Occipital lobe (tissue), 1 donor: ENCODE measurements at regions not wholly inside any gene's neighbourhood (a gene's known extent, or its start where the extent isn't known, plus 50 kb on each side); places are given as distances from the start of the nearest gene placed in this dataset.
"Not testable (repeated sequence)": the region's sequence is repeated elsewhere in the genome, so short reads cannot be mapped to it uniquely, and the experiment has no call there.

Experiments
- DNase-seq: peaks from one replicate; lab custom pipeline; 2025; lab: John Stamatoyannopoulos, UW

DNA sequence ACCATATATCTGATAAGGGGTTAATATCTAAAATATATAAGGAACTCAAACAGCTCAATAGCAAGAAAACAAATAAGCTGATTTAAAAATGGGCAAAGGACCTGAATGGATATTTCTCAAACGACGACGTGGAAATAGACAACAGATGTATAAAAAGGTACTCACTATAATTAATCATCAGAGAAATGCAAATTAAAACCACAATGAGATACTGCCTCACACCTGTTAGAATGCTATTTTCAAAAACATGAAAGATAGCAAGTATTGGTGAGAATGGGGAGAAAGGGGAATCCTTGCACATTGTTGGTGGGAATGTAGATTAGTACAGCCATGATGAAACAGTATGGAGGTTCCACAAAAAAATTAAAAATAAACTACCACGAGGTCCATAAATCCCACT is 163.2 kb downstream of the DKK1 start:
- DNase-seq, result no peak

DNA sequence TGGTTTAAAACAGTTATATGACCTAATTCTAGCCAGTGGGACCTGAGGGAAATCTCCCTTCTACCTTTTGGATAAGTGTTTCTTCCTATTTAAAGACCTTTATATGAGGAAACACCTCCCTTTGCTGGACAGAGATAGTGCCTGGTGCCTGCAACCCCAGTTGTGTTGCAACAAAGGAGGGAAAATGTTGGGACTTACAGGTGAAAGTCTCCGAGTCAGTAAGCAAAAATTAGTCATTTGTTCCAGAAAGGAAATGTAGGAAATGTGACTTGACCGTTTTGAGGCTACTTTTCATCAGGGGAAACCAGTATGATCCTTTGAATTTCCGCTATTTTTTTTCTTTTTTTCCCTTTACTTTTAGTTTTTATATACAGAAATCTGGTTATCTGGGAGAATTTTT is 165.5 kb downstream of the DKK1 start:
- DNase-seq, result no peak

DNA sequence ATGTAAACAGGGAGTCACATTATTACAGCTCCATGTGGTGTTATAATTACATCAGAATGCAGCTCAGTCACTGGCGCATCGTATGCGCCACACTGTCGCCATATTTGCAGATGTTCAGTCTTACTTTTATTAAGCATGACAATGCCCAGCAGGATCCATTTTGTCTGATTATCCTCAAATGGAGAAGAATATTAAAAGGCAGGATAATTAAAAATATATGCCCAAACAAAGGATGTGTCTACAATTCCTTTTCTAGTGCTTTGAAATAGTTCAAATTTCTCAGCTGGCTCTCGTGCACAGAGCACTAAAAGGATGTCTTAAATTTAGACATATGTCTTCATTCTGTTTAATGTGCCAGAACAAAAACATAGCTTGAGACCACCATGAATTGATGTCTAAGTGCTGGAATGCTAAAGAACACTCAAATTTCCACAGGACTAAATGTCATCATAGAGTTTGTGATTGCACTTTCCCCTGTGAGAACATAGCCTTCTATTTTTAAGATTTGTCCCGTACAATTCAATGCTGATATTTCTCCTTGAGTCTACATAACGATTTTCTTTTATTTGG is 168.0 kb downstream of the DKK1 start:
- DNase-seq, result no peak

DNA sequence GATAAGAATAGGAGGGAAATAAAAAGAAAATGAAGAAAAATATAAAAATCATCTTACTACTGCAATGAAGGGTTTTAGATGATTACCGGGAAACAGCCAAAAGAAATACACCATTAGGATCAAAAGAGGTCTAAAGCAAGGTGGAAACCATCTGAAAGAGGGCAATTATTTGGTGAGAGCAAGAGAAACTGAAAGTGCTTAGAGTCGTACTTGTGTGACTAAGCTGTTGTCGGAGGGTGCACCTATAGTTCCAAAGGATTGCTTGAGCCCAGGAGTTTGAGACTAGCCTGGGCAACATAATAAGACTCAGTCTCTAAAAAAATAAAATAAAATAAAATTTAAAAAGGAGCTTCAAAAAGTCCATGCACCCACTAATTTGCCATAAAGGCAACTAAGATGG is 169.5 kb downstream of the DKK1 start:
- no peak for DNase-seq

GRCh38 chr10:52484206-52485065 is 170.4 kb downstream of the DKK1 start:
- DNase-seq, result no peak

DNA sequence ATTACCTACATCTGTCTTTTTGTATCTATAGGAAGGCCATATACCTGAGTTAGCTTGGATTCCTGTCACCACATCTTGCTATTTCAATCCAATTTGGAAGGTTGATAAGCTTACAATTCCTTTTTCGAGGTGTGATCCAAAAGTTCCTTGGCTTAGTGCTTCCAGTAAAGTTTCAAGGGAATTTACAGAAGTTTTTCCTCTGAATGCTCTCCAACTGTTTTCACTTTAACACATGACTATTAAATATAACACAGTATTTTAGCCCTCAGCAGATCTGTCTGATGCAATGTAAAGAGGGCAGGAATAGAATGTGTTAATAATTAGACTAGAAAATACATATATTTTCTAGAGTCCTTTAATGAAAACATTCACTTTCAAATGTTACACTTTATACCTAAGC is 171.4 kb downstream of the DKK1 start:
- no peak for DNase-seq

GRCh38 chr10:52486840-52487611 is 172.9 kb downstream of the DKK1 start:
- no peak for DNase-seq

DNA sequence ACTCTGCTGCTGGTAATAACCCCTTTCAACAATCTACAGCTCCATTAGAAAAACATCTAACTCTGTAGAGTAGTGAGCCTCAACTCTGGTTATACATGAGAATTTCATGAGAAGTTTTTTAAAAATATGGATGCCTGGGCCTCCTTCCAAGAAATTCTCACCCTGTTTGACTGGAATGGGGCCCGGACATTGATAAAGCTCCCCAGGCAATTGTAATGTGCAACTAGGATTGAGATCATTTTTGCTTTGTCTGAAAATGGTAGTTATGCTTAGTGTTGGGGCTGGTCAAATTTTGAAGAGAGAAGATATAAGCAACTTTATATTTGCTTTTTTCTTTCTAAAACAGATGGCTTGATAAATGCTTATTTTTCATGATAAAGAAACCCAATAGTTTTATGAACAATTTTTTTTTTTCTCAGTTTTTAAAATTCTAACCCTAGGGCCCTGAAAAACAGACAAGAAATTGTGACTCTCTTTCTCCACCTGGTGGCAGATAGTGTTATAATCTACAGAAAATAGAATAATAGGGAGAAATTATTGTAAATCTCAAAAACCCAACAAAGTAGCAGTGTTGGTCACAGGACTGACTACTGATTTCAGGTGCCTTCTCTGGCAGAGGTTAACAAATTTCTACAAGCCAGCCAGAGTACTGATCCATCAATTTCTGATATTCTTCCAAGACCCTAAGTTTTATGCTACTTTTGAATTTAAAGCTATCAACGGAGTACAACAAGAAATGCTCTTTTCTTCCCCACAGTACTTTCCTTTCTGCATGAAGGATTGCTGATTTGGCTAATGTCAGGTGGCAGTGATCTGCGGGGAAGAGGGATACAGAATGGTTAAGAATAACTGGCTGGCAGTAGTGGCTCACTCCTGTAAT is 174.8 kb downstream of the DKK1 start:
- no peak for DNase-seq

DNA sequence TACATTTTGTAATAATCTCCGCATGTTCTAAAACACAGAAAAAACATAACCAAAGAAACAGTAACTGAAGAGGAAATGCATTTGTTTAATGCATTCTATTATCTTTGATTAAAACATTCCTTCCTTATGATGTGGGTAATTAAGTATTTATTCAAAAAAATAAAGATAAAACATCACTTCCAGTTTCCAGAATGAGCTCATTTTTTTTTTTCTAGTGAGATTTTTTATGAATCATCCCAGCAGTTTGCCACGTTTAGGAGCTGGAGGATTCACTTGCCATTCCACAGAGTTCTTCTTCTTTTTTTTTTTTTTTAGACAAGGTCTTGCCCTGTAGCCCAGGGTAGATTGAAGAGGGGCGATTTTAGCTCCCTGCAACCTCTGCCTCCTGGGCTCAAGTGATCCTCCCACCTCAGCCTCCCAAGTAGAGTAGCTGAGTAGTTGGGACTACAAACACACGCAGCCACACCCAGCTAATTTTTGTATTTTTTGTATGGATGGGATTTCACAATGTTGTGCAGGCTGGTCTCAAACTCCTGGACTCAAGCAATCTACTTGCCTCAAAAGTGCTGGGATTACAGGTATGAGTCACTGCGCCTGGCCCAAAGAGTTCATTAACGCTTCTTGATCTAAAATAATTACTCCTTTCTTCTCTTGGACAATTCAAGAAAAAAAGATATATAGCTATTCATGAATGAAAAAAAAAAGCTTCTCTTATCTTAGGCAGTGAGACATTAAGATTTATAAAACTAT is 177.3 kb downstream of the DKK1 start:
- no peak for DNase-seq

GRCh38 chr10:52499281-52499680 is 185.2 kb downstream of the DKK1 start:
- no peak for DNase-seq

GRCh38 chr10:52500476-52500875 is 186.4 kb downstream of the DKK1 start:
- DNase-seq, result no peak

GRCh38 chr10:52502237-52502636 is 188.2 kb downstream of the DKK1 start:
- DNase-seq, result no peak

DNA sequence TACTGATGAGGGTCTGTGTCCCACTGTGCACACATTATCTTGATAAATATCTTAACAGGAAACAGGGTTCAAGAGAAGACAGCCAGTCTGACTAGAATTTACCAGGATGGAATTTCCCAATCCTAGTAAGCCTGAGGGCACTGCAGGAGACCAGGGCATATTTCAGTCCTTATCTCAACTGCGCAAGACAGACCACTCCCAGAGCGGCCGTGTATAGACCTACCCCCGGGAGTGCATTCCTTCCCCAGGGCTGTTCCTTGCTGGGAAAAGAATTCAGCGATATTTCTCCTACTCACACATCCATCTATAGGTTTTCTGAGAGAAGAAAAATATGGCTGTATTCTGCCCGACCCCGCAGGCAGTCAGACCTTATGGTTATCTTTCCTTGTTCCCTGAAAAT is 191.3 kb downstream of the DKK1 start:
- DNase-seq, result not testable (repeated sequence)

GRCh38 chr10:52514481-52514880 is 200.4 kb downstream of the DKK1 start:
- no peak for DNase-seq

GRCh38 chr10:52517012-52517411 is 202.9 kb downstream of the DKK1 start:
- no peak for DNase-seq

- no peak for DNase-seq
Measured at GRCh38 chr10:52523696-52524095, 209.6 kb downstream of the DKK1 start.

- DNase-seq, result no peak
Measured at GRCh38 chr10:52525761-52526160, 211.7 kb downstream of the DKK1 start.

DNA sequence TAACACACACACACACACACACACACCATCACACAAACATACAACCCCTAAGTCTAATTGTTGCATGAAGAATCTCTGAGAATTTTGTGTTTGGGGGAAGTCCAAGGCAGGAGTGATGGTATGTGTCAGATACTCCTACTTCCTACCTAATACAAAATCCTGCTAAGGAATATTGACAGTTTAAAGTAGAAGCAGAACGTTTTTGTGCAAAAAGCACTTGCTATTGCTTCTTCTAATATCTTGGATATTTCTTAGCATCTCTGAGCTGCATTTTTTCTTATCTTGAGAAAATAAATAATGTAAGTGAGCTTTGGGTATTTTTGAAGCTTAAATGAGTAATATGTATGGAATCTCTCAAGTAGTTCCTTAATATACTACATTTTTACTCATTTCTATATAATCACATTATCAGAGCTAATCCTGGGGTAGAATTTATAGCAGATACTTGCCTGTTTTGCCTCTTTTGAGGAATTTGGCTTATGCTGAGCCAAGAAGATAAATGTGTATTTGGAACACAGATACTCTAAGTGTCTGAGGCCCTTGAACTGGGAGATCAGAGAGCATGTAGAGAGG is 212.3 kb downstream of the DKK1 start:
- no peak for DNase-seq

DNA sequence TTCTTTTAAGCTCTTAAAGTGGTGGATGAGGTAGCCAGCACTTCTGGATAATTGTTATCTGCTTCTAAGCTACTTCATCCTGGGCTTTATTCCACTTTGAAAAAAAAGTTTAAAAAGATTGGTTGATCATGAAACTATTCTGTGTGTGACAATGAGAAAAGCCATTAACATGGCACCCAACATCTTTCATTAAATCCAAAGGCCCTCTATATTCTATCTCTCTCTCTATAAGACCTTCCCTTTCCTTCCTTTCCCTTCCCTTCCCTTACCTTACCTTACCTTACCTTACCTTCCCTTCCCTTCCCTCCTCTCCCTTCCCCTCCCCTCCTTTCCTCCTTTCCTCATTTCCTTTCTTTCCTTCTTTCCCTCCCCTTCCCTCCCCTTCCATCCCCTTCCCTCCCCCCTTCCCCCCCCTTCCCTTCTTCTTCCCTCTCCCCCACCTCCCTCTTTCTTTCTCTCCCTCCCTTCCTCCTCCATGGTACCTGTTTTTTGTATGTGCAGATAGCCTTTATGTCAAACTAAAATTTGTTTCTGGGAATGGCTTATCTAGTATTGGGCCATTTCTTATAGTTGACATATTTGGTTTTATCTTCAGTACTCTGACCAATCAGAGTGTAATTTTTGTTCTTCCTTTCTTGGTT is 218.7 kb downstream of the DKK1 start:
- no peak for DNase-seq

GRCh38 chr10:52533986-52534385 is 219.9 kb downstream of the DKK1 start:
- no peak for DNase-seq
